Left lobe of liver (tissue), 2 donors: ENCODE measurements at regions not wholly inside any gene's neighbourhood (a gene's known extent, or its start where the extent isn't known, plus 50 kb on each side); places are given as distances from the start of the nearest gene placed in this dataset.
A peak's percentile ranks its signal among the peaks of the same experiment; 100 is the strongest.

Experiments
- ATAC-seq: fragments of 200-7000 bp; cut with Tn5 transposase; one replicate; pipeline ENCODE4 v1.9.1; 2020; ENCODE audit warnings: mild to moderate bottlenecking, moderate library complexity
- DNase-seq: peaks from one replicate; pipeline ENCODE4 v3.0.0-alpha.2; 2020; ENCODE audit warnings: low spot score
- donor health status: DM: no; HTN: no; CAD: no; lungs with moderate emphysema.
- donor health status: DM: no; HTN: yes; CAD: no.

- DNase-seq (no peak), ATAC-seq (no peak)
These were observed 134.3 kb upstream of the AP1S2 start for GRCh38 chrX:15988661-15989603.

GRCh38 chrX:15985937-15986336 is 131.3 kb upstream of the AP1S2 start:
- DNase-seq (no peak), ATAC-seq (no peak)

- DNase-seq = no peak
- ATAC-seq = no peak
These were observed 128.4 kb upstream of the AP1S2 start for GRCh38 chrX:15983034-15983433.

GRCh38 chrX:15977644-15978043 is 123.0 kb upstream of the AP1S2 start:
- no peak for ATAC-seq
- no peak for DNase-seq

GRCh38 chrX:15976396-15976795 is 121.8 kb upstream of the AP1S2 start:
- DNase-seq (no peak), ATAC-seq (no peak)

GRCh38 chrX:15973946-15974345 is 119.3 kb upstream of the AP1S2 start:
- DNase-seq (no peak), ATAC-seq (no peak)

- DNase-seq (no peak), ATAC-seq (peak; percentile 26)
These were observed 118.7 kb upstream of the AP1S2 start for GRCh38 chrX:15973299-15973698.

GRCh38 chrX:15971696-15972095 is 117.1 kb upstream of the AP1S2 start:
- no peak for DNase-seq
- no peak for ATAC-seq

- ATAC-seq (no peak), DNase-seq (no peak)
These were observed 109.2 kb upstream of the AP1S2 start for GRCh38 chrX:15963858-15964257.

- ATAC-seq (no peak), DNase-seq (no peak)
These were observed 105.6 kb upstream of the AP1S2 start for GRCh38 chrX:15960237-15960636.

- DNase-seq (no peak), ATAC-seq (no peak)
These were observed 102.1 kb upstream of the AP1S2 start for GRCh38 chrX:15956681-15957080.

GRCh38 chrX:15953801-15954200 is 99.2 kb upstream of the AP1S2 start:
- ATAC-seq = no peak
- no peak for DNase-seq

GRCh38 chrX:15952212-15952611 is 97.6 kb upstream of the AP1S2 start:
- DNase-seq = no peak
- ATAC-seq = no peak

- DNase-seq (no peak), ATAC-seq (no peak)
These were observed 93.7 kb upstream of the AP1S2 start for GRCh38 chrX:15948318-15948660.

- no peak for DNase-seq
- no peak for ATAC-seq
These were observed 93.2 kb upstream of the AP1S2 start for GRCh38 chrX:15947648-15948317.

GRCh38 chrX:15946783-15947580 is 92.4 kb upstream of the AP1S2 start:
- ATAC-seq = no peak
- DNase-seq = no peak

- no peak for DNase-seq
- ATAC-seq = no peak
These were observed 88.8 kb upstream of the AP1S2 start for GRCh38 chrX:15943391-15943790.

GRCh38 chrX:15942307-15942706 is 87.7 kb upstream of the AP1S2 start:
- DNase-seq = no peak
- ATAC-seq = no peak

- DNase-seq (no peak), ATAC-seq (no peak)
These were observed 85.1 kb upstream of the AP1S2 start for GRCh38 chrX:15939737-15940136.

- ATAC-seq (no peak), DNase-seq (no peak)
These were observed 83.5 kb upstream of the AP1S2 start for GRCh38 chrX:15938072-15938471.

- ATAC-seq (no peak), DNase-seq (no peak)
These were observed 76.7 kb upstream of the AP1S2 start for GRCh38 chrX:15931362-15931761.

- no peak for DNase-seq
- ATAC-seq = no peak
These were observed 76.0 kb upstream of the AP1S2 start for GRCh38 chrX:15930585-15930984.
